NCI-H748 treated with DMSO at 0.1 percent for 48 hours (cell line): ENCODE measurements at regions not wholly inside any gene's neighbourhood (a gene's known extent, or its start where the extent isn't known, plus 50 kb on each side); places are given as distances from the start of the nearest gene placed in this dataset.
A peak's percentile ranks its signal among the peaks of the same experiment; 100 is the strongest.

Experiments
- DNase-seq: peaks from one replicate; lab custom pipeline; 2025; lab: John Stamatoyannopoulos, UW

- no peak for DNase-seq
These were observed 463.5 kb downstream of the MTX2 start for GRCh38 chr2:176732780-176733179.

GRCh38 chr2:176733698-176734430 lies 464.6 kb downstream of the MTX2 start:
- DNase-seq, result no peak

- DNase-seq, result no peak
These were observed 465.6 kb downstream of the MTX2 start for GRCh38 chr2:176734868-176735267.

GRCh38 chr2:176742271-176742670 lies 470.3 kb upstream of the HNRNPA3 start:
- no peak for DNase-seq

- DNase-seq, result no peak
These were observed 468.9 kb upstream of the HNRNPA3 start for GRCh38 chr2:176743671-176744070.

- peak; percentile 25 for DNase-seq
These were observed 468.4 kb upstream of the HNRNPA3 start for GRCh38 chr2:176744146-176744545.

- DNase-seq, result no peak
These were observed 466.9 kb upstream of the HNRNPA3 start for GRCh38 chr2:176745543-176746200.

- no peak for DNase-seq
These were observed 466.2 kb upstream of the HNRNPA3 start for GRCh38 chr2:176746411-176746810.

GRCh38 chr2:176747506-176747905 lies 465.1 kb upstream of the HNRNPA3 start:
- DNase-seq, result no peak

- no peak for DNase-seq
These were observed 464.7 kb upstream of the HNRNPA3 start for GRCh38 chr2:176747928-176748327.

GRCh38 chr2:176748662-176749061 lies 463.9 kb upstream of the HNRNPA3 start:
- DNase-seq, result no peak

GRCh38 chr2:176751314-176752227 lies 461.0 kb upstream of the HNRNPA3 start:
- no peak for DNase-seq

GRCh38 chr2:176752295-176752694 lies 460.3 kb upstream of the HNRNPA3 start:
- DNase-seq, result no peak

- no peak for DNase-seq
These were observed 459.4 kb upstream of the HNRNPA3 start for GRCh38 chr2:176753205-176753604.

GRCh38 chr2:176753752-176754474 lies 458.7 kb upstream of the HNRNPA3 start:
- DNase-seq, result no peak

- no peak for DNase-seq
These were observed 457.0 kb upstream of the HNRNPA3 start for GRCh38 chr2:176755537-176756135.

GRCh38 chr2:176758426-176758825 lies 454.2 kb upstream of the HNRNPA3 start:
- DNase-seq, result no peak

- no peak for DNase-seq
These were observed 452.2 kb upstream of the HNRNPA3 start for GRCh38 chr2:176760439-176760838.

- no peak for DNase-seq
These were observed 449.5 kb upstream of the HNRNPA3 start for GRCh38 chr2:176763130-176763529.

GRCh38 chr2:176763851-176764404 lies 448.7 kb upstream of the HNRNPA3 start:
- peak; percentile 29 for DNase-seq

- DNase-seq, result no peak
These were observed 447.7 kb upstream of the HNRNPA3 start for GRCh38 chr2:176764921-176765320.
